HL-60 (cell line): ENCODE measurements at regions not wholly inside any gene's neighbourhood (a gene's known extent, or its start where the extent isn't known, plus 50 kb on each side); places are given as distances from the start of the nearest gene placed in this dataset.

Experiments
- DNase-seq, 2 experiments: peaks; one replicate each; pipeline ENCODE4 v3.0.0-alpha.2; 2010 to 2020; ENCODE audit warnings: low read depth in 1 of 2, low spot score in 1 of 2
- H3K27ac ChIP-seq: fragments of 250-450 bp; sonication (Bioruptor Pico); replicated peaks from 2 replicates; pipeline ENCODE4 v1.5.1; 2020; ENCODE audit warnings: mild to moderate bottlenecking, moderate library complexity
- H3K27me3 ChIP-seq: fragments of 250-450 bp; sonication (Bioruptor Pico); 2 replicates; pipeline ENCODE4 v1.5.1; 2021; ENCODE audit warnings: mild to moderate bottlenecking, moderate library complexity; ENCODE audit not compliant: insufficient read depth, poor library complexity, severe bottlenecking
- H3K4me3 ChIP-seq: replicated peaks from 2 replicates; pipeline ENCODE4 v1.5.1; 2011; ENCODE audit warnings: mild to moderate bottlenecking, control low read depth, low read length; ENCODE audit not compliant: insufficient read depth
- CTCF ChIP-seq: IDR thresholded peaks from one replicate; pipeline ENCODE4 v1.5.1; 2011; ENCODE audit warnings: low read length, control low read depth, inconsistent platforms; ENCODE audit not compliant: insufficient read depth
- GABPA ChIP-seq: IDR thresholded peaks from 2 replicates; pipeline ENCODE4 v1.6.1; 2012; ENCODE audit warnings: low read depth
- POLR2AphosphoS5 ChIP-seq: IDR thresholded peaks from 2 replicates; pipeline ENCODE4 v1.6.1; 2012; ENCODE audit warnings: low read depth
- REST ChIP-seq: IDR thresholded peaks from 2 replicates; pipeline ENCODE4 v1.6.1; 2012; ENCODE audit warnings: low read depth; ENCODE audit not compliant: insufficient replicate concordance
- SPI1 ChIP-seq: IDR thresholded peaks from 2 replicates; pipeline ENCODE4 v1.6.1; 2012; ENCODE audit warnings: low read depth, mild to moderate bottlenecking, borderline replicate concordance

- no peak overlapping the region for H3K27ac ChIP-seq
- no peaks in the 10 kb centered on the region for H3K27me3 ChIP-seq
- no peak for DNase-seq
- TF ChIP-seq REST: no peak
- no peak overlapping the region for H3K4me3 ChIP-seq
These were observed 482.6 kb upstream of the MKI67 start for GRCh38 chr10:128608791-128609190.

- no peak for DNase-seq
- TF ChIP-seq CTCF: no peak
- no peak for TF ChIP-seq REST
- no peak for TF ChIP-seq GABPA
- TF ChIP-seq SPI1: no peak
- no peak for TF ChIP-seq POLR2AphosphoS5
- H3K4me3 ChIP-seq: no peak overlapping the region
These were observed 483.2 kb upstream of the MKI67 start for GRCh38 chr10:128609460-128609859.

GRCh38 chr10:128610113-128610512 is 483.9 kb upstream of the MKI67 start:
- no peak overlapping the region for H3K27ac ChIP-seq
- no peak overlapping the region for H3K4me3 ChIP-seq
- DNase-seq: no peak
- H3K27me3 ChIP-seq: no peaks in the 10 kb centered on the region
- no peak for TF ChIP-seq SPI1
- no peak for TF ChIP-seq CTCF
- TF ChIP-seq REST: no peak
- TF ChIP-seq GABPA: no peak
- TF ChIP-seq POLR2AphosphoS5: no peak

More at GRCh38 chr10:128609460-128609859, 483.2 kb upstream of the MKI67 start:
- H3K27ac ChIP-seq: no peak overlapping the region
- no peaks in the 10 kb centered on the region for H3K27me3 ChIP-seq

GRCh38 chr10:128612195-128612594 is 486.0 kb upstream of the MKI67 start:
- no peak for TF ChIP-seq POLR2AphosphoS5
- no peak for TF ChIP-seq GABPA
- no peak for TF ChIP-seq REST
- TF ChIP-seq SPI1: no peak
- no peak for TF ChIP-seq CTCF
- DNase-seq: no peak
- H3K4me3 ChIP-seq: no peak overlapping the region
- no peaks in the 10 kb centered on the region for H3K27me3 ChIP-seq
- no peak overlapping the region for H3K27ac ChIP-seq
